HCEC 1CT (cell line): ENCODE measurements at regions not wholly inside any gene's neighbourhood (a gene's known extent, or its start where the extent isn't known, plus 50 kb on each side); places are given as distances from the start of the nearest gene placed in this dataset.

Experiments used
- DNase-seq: peaks from one replicate; pipeline ENCODE4 v3.0.0-alpha.2; 2017

DNA sequence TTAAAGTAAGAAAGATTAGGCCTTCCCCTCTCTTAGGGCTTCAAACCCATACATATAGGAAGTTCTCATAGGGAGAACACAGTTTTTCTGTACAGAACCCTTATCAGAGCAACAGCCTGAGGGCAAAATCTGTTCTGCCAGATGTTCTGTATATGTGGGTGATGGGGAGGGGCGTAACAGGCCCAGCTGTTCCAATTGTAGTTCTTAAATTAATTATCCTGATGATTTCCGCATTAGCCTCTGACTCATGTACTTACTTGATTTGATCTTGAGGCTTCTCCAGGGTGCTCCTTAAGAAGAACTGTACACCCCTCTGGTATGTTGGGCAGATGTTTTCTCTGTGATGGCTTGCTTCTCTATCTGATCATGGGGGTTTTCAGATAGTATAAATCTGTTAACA, 123.1 kb upstream of the C11orf87 start:
- DNase-seq: no peak

DNA sequence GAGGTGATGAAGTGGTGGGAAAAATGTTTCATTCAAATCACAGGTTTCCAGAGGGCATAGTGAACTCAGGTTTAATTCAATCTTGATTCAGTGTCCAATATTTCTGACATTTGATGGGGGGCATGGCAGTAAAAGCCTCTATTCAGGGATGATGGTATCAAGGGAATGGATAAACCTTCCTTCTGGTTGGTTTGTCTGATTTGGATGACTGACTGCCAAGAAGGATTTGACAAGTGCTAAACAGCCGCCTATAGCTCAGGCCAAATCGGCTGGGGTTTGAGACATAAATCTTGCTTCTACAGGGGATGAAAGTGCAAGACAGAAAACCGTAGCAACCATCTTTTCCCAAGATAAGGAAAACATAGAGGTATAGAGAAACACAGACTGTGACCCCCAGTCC, 121.8 kb upstream of the C11orf87 start:
- DNase-seq: no peak

DNA sequence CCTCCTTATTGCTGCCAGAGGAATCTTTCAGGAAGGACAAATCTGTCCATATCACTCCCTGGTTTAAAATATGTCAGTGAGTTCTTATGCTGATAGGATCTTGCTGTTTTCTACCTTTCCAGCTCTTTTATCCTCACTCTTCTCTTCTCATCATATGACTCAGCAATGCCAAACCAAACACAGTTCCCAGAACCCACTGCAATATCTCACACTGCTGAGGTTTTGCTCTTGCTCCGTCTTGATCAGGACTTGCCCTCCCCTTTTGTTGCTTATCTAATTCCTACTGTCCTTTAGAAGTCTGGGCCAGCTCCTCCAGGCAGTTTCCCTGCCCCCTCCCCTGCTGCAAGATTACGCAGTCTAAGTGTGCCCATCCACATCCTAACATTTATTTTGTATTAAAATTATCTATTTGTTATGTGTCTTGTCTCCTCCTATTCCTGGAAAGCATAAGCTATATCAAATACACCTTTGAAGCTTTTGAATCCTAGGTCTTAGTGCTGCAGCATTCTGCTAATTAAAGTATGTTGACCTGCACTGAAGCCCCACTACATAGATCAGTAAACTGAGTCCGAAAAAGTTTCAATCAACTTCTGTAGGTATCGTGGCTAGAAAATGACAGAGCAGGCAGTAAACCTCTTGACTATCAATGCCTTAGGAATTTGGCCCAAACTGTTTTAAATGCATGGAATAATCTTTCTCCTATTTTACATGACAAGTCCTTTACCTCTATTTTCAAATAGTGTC, 119.2 kb upstream of the C11orf87 start:
- DNase-seq: no peak

DNA sequence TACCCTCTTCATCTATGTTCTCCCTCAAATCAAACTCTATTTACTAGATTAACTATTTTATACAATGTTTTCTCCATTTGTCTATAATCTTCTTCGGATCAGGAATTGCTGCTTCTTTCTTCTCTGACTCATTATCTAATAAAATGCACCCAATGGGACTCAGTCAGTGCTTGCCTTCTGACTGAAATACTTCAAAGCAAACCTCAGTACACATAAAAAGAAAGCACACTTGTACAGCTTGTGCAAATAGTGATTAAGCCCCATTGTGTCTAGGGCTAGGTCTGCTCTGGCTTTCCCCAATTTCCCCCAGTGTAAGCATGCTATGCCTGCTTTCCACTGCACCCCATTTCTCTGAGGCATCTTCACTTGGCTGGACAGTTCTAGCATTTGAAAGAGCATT, 118.6 kb upstream of the C11orf87 start:
- no peak for DNase-seq

DNA sequence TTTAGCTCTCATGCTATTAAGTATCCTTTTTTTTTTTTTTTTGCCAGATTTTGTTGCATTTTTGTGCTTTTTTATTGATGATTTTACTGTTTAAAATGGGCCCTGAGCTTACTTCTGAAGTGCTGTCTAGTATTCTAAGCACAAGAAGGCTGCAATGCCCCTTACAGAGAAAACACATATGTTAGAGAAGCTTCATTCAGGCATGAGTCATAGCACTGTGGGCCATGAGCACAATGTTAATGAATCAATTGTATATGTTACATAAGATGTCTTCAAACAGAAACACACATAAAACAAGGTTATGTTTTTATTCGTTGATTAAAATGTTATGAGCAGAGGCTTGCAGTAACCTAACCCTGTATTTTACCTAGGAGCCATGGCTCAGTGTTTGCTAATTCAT, 117.8 kb upstream of the C11orf87 start:
- DNase-seq: peak; percentile 57

DNA sequence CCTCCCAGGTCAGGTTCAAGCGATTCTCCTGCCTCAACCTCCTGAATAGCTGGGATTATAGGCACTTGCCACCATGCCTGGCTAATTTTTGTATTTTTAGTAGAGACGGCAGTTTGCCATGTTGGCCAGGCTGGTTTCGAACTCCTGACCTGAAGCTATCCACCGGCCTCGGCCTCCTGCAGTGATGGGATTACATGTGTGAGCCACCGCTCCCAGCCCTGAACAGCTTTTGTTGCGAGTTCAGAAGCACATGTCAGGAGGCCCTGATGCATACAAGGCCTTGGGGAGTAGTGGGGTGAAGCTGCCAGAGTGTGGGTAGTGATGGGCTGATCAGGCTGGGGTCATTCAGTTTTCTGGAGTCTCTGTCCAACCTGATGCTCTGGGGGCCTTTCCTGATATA, 117.0 kb upstream of the C11orf87 start:
- no peak for DNase-seq

DNA sequence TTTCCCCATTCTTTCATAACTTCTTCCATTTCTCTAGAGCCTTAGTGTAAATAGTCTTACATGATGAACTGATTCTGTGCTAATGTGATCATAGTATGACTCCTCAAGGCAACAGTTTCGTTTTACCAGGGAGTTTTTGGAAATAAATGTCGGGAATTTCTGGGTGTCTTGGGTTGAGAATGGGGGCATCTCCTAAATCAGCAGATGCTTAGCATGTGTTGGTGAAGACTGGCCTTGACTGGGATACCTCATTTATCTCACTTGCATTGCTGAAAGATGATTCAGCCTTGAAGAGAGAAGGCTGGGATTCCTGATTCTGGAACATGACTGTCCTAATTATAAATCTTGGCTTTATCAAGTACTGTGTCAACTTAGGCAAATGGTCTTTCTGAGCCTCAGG, 115.7 kb upstream of the C11orf87 start:
- DNase-seq: peak; percentile 14

DNA sequence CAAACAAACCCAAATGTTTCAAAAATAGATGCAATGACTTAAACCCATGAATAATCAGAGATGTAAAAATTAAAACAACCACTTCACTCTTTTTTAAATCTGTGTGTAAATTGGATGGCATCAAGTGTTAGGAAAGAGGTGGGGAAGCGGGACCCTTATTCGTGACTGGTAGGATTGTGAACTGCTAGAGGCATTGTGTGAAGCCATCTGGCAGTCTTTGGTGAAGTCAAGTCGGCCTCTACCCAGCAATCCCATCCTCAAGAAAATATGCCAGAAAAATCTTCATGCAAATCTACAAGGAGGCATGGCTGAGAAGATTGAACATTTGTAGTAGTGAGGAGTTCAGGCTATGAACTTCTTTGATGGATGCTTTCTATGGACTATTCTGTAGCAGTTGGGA, 114.6 kb upstream of the C11orf87 start:
- no peak for DNase-seq

DNA sequence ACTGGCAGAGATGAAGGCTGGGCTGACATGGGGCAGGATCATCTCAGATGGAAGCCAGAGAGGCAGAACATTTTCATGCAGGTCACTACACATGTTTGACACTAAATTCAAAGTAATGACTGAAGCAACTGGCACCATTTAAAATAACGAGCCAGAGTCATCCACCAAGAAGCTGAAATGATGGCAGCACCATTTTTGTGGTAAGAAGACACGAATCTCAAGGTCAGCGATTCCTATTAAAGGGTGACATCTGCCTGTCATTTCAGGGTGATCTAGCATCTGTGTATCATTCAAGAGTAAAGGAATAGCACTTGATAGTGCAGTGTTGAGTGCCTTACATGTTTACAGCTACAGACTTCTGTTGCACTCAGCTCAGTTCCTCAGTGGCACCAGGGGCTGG, 113.4 kb upstream of the C11orf87 start:
- DNase-seq: no peak

DNA sequence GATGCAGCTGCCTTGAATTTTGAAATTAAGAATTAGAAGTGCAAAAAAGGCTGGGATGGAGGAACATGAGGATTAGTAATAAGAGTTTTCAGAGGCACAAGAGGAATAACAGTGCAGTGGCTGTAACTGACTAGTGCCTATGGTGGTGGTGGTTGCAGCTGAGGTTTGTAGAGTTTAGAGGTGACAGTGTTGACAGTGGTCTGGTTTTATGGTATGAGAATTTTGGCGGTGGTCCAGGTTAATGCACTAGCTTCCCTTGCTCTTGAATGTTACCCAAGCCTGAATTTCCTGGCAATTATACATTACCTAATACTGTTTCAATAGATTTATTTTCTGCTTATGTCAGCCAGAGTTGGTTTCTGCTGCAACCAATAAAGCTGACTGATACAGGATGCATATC, 112.8 kb upstream of the C11orf87 start:
- no peak for DNase-seq

DNA sequence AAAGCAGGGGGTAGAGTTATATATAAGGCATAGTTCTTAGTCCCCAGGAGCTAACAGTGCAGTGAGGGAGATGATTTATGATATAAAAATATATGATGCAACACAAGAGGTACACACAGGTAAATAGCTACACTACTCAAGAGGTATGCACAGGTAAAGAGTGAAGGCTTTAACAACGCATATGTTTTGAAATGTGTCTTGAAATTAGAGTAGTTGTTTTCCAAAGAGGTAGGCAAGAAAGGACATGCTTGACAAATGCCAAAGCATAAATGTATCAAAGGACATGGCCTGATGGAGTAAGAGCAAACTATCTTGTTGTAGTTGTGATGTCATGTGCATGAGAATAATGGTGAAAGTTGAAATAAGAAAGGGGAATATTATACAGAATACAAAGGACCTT, 104.3 kb upstream of the C11orf87 start:
- DNase-seq: no peak

DNA sequence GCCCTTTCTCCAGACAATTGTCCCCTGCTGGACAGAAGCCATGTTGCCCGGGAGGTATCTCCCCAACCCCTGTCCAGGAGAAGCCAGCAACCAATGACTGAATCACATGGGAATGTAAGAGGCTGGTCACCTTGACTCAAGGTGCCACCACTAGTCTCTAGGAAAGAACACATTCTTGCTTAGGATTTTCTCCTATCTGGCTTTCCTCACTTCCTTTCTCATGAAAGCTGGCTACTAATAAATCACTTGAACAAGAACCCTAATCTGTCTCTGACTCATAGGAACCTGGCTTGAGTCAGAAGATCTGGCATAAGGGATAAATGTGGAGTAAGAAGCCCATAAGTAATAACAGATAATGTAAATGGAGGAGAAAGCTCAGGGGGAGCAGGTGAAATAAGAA, 101.4 kb upstream of the C11orf87 start:
- peak; percentile 69 for DNase-seq

DNA sequence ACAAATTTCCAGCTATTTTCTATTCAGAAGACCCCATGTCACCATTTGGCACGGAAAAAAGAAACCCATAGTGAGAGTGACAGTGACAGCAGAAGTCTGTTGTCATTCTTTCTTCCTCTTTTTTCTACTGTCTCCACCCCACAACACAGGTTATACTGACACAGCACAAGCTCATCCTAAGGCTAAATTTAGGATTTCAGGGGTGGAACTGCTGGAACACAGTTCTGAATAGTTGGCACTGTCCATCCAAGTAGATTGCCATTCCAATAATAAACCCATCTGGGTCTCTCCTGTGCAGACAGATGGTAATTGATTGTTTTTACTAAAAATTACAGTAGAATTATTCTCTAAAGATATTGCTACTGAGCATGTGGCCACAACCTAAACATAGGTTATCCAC, 95.2 kb upstream of the C11orf87 start:
- no peak for DNase-seq

DNA sequence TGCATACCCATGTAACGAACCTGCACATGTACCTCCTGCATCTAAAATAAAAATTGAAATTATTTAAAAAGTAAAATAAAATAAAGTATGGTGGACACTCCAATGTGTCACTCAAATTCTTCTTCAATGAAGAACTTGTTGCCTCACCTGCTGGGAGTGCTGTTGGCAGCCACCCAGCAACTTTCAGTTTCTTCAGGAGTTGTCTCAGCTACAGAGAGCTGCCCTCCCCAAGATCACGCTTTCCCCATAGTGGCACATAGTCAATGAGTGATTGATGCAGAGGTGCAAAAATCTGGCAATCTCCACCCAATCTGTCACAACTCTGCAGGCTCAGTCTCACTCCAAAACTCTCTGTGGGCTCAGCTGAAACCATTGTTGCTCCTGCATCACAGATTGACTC, 92.3 kb upstream of the C11orf87 start:
- DNase-seq: no peak

DNA sequence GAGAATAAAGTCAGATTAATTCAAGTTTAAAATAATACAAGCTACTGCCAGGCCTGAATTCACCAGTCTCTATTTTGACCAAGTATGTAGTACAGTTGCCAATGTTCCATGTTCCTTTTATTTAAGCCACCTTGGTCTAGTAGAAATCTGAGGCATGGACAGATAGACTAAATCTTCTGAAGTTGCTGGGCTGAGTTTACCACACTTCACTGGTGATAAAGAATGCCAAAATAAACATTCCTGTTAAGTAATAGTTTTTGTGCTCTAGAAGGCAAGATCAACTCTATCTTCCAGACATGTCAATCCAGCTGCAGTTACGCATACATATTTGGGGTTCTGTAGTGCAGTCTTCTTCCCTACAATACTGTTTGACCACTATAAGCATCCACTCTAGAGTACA, 83.9 kb upstream of the C11orf87 start:
- DNase-seq: no peak

DNA sequence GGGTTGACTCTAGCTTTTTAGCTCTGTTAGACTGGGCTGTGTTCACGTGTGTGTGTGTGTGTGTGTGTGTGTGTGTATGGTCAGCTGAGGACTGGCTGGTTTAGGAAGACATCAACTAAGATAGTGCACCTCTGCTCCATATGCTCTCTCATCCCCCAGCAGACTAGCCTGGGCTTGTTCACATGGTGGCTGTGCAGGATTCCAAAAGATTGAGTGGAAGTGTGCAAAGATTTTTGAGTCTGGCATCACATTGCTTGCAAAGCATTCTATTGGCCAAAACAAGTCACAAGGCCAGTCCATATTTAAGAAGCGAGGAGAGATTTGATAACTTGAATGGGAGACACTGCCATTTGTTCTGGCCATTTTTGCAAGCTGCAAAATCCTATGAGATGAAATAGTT, 79.7 kb upstream of the C11orf87 start:
- no peak for DNase-seq

DNA sequence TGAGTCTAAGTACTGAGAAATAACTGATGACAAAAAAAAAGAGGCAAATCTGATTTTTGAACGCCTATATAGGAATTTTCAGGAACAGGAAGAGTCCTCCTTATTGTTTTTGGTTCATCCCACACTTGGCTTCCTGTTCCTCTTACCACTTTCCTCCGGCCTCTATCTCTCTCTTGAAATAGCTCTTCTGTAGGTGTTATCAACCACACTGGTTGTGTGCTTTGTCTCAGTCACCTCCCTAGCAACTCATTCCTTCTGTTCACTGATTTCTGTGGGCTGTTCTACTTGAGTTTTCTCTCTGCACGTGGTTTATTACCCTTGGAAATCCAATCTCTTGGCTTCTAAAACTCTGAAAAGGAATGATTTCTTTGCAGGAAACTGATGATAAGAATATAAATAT, 78.7 kb upstream of the C11orf87 start:
- DNase-seq: no peak

DNA sequence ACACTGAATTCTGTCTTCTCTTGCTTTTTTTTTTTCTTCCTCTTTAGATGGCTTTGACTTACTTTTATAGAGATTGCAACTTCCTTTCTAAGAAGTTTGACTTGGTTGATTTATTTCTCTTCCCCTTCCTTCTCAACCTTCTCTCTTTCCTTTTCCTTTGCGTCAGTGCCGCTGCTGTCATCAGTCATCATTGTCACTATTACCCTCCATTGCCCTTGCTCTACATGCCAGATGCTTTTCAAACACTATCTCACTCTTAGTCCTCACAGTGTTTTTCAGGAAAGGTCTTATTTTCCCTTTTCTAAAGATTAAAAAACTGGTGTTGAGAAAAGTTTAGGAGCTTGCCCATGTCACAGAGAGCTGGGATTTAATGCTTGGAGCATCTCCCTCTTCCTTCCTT, 74.7 kb upstream of the C11orf87 start:
- DNase-seq: no peak

DNA sequence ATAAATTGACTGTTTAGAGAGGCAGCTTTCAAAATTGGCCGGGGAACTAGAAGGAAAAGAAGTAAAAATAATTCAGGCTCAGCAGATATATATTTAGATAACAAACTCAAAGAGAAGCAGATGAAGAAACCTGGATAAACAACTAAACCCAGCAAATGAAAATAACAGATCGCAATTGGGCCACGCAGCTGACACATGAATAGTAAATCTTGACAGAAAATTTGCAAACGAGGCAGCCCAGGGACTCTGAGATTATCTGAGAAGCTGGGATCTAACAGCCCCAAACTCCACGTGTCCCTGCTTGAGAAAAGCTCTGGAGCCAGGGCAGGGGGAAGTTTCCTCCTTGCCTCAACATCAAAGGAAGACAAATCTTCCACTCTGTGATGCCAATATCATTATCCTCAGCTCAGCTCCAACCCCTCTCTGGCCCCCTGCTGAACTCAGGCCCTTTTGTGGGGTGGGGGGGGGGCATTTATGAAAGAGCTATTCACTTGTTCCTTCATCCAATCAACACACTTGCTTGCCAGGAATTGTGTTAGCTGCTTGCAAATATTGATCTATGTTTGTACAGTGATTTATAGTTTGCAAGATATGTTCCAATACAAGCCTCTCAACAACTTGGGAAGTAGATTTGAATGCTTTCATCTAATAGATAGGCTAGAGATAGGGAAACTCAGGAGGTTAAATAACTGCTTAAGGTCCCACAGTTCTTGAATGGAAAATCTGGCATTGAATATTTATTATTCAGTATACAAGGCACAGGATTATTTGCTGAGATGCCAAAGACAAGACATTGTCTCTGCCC, 72.5 kb upstream of the C11orf87 start:
- DNase-seq: no peak

DNA sequence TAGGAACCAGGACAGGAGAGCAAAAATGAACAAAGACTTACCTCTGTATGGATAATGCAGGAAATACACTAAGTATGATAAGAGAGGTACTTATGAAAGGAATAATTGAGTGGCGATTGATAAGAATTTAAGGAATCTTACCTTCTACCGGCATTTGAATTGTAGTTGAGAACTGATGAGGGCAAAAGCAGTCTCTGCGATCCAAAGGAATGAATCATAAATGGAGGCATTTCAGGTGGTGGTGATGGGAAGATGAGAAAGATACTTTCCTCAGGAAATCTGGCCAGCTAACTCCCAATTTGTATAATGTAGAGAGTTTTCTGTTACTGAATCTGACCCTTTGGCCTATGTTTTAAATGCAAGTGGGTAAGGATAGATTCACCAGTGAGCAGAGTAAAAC, 71.9 kb upstream of the C11orf87 start:
- no peak for DNase-seq

DNA sequence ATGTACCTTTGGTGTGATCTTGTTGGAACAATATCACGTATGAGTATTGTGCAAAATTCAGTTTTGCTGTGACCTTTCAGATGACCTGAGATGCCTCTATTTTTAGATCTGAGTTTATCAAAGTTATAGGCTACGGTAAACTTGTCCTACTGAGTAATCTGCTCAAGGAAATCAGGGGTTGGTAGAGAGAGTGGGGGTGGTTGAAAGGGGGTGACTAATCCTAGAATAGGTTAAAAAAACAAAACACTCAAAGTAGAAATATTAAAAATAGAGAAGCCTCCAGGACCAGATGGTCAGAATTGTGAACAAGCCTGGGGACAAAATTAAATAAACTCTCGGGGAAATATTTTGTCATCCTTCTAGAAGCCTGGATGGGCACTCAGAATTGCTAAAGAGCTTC, 59.9 kb upstream of the C11orf87 start:
- peak; percentile 16 for DNase-seq

DNA sequence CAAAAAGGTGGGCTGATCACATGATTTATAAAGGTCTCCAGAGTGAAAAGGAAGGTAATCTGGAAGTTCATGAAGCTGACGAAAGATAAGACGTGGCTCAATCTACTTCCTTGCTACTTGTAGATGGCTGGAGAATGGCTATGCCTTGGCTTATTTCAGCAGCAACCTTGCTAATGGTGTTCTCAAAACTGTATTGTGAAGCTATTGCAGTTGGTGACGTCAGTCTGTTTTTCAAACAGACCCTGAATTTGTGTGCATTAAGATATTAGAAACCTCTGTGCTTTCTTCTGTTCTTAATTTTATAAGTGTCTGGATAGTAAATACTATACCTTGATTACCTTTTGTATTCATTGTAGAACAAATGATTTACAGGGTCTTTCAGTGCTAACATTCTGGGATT, 58.3 kb upstream of the C11orf87 start:
- no peak for DNase-seq

DNA sequence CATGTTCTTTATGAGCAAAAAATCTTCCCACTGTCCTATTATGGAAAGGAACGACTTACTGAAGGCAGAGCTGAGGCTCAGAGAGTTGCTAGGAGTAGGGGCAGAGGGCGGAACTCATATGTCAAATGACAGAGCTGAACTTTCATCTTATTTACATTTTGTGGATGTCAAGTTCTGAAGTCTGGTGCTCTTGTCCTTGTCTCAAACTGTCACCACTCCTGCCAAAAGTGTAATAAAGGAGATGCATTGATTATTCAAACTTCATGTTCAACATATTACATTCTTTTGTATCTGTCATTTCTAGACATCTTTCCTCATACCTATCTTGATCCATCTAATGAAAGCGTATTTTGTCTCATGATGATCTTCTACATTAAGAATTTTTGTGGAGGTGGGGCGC, 57.1 kb upstream of the C11orf87 start:
- no peak for DNase-seq

DNA sequence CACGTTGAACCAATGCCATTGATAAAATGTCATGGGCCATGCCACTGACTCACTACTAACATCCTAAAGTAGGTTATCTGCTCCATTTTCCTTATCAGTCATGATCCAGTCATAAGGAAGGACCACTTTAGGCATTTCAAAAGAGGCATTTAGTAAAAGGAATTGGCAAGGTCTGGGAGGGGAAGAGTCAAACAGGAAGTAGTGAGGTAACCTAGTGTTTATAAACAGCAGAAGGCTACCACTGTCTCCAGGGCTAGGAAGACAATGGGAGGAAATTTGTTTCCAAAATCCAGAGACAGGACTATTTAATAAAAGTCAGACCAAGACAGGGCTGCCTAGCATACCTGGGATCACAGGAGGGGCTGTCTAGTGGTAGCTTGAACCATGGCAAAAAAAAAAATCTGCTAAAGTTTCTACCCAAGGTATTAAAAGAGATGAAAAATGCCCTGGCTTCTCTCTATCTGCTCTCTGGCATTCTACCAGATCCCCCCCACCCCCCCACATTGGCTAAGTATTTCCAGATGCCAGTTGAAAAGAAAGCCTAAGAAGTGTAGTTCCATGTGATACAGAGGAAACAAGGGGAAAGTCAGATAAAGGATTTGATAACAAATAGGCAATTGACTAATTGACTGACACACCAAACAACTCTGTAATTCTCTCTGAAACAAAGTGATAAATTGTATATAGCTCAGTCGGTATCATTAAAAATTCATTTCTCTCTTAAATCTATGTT, 50.4 kb upstream of the C11orf87 start:
- no peak for DNase-seq
